ENCODE measurements at regions not wholly inside any gene's neighbourhood (a gene's known extent, or its start where the extent isn't known, plus 50 kb on each side); places are given as distances from the start of the nearest gene placed in this dataset.
"Not testable (repeated sequence)": the region's sequence is repeated elsewhere in the genome, so short reads cannot be mapped to it uniquely, and the experiment has no call there.

DNA sequence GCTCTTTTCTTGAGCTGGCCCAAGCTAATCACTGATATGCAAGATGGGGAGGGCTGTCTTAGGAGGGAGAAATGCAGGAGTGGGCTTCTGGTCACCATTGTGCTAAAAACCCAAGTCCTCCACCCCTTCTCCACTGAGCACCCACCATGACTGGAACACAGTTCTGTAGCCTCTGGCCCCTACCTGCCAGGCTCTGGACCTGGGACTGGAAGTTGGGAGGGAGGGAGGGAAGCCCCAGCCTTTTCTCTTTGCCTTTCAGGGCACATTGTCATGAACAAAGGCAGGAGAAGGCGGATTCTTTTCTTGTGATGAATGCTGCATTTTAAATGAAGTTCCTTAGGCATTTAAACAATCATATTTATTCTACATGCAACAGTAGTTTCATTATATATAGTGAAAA lies 559.1 kb upstream of the TRPC7 start:
- no peak for DNase-seq

DNA sequence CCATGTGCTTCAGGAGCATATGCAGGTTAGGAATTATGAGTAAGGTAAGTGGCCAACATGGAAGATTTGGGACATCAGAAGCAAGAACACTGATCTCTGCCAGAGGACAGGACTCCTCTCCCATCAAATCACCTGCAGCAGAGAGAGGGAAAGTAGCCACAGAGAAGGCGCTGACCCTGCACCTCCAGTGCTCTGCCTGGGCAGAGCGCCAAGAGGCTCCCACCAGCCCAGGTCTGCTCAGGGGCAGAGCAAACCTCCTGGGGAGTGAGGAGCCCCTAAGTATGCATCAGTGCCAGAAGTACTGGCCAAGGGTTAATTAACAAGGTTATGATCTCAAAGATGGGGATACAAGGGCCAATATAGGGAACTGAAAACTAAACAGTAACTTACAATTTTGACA lies 545.3 kb upstream of the TRPC7 start:
- DNase-seq: no peak

DNA sequence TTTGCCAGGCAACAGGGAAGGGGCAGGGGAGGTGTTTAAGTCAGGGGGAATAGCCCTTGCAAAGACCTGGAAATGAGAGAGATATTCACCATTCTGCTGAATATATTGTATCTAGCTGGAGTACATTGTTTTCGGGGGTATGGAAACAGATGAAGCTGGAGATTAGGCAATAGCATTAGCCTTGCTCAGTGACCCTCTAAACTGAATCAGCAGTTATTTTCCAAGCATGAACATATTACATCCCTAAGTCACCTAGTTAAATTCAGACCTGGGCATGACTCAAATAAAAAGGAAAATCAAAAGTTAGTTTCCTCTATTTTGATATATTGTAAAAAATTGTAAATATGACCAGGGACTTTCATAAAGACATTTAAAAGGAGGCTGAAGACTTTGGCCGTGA lies 544.6 kb upstream of the TRPC7 start:
- DNase-seq: no peak

DNA sequence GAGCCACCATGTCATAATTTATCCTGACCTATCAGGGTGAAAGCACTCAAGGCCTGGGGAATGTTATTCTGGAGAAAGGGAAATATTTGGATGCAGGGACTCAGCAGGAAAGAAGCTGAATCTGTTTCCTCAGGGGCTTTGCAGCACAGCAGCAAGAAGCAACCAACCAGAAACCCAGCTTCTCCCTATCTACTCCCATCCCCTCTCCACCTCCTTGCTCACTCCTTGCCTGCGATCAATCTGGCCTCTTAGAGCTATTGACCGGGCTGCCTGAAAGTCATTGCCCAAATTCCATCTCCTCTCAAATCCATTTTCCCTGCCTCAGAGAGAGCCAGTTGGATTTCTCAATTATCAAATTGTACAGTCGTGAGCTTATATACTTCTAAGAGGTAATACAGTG lies 542.0 kb upstream of the TRPC7 start:
- DNase-seq: no peak

DNA sequence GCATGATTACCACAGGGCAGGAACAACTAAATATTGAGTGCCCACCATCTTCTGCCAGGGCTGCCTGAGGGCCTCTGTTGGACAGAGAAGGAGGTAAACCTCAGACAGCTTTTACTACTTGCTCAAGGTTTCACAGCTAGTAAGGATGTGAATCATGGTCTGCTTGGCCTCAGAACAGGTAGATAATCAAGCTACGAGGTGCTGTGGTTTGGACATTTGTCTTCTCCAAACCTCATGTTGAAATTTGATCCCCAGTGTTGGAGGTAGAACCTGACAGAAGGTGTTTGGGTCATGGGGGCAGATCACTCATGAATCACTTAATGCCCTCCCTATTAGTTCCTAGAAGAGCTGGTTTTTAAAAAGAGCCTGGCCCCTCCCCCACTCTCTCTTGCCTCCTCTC lies 541.2 kb upstream of the TRPC7 start:
- DNase-seq: no peak

DNA sequence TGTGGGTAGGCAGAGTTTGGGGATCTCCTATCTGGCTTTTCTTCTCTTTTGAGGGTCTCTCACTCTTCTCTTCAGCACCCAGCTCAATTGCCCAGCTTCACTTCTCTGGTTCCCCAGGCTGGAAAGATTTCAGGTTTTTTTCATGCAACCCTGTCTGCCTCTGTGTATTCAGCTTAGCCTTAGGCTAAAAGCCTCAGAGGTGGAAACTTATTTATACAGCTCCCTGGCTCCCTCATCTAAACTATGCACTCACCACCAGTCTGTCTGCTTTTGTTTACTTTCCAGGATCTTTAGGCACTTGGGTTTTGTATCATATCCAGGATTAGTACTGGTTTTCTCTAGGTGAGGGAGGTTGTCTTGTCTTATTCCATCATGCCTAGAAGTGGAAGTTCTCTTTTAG lies 540.2 kb upstream of the TRPC7 start:
- DNase-seq: no peak

DNA sequence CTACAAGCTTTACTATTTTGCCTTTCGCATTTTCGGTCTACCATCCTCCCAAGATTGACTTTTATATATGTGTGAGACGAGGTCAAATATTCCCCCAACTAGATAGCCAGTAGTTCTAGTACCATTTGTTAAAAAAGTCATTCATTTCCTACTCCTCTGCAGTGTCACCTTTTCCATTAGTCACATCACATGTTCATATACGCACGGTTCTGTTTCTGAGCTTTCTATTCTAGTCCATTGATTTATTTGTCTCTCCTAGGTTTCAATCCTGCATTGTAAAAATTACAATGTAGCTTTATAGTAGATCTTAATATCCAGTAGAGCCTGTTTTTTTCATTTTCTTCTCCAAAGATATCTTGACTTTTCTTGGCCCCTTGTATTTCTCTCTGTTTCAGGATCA lies 528.7 kb upstream of the TRPC7 start:
- DNase-seq: no peak

DNA sequence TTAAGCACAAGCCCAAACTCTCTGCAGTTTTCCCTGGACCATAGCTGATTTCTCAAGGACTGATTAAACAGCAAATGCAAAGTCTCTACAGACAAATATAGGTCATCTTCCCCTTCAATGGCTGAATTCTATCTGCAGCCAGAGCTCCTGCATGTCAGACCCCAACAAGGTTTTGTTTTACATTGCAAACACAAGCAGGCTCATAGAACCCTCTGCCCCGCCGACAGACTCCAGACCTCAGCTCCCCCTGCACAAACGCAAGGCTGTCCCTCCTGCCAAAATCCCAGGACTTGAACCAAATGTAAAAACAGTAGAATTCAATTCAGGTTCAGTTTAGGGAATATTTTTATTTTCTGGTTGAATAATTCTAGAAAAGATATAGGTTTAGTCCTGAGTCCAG lies 526.7 kb upstream of the TRPC7 start:
- no peak for DNase-seq

DNA sequence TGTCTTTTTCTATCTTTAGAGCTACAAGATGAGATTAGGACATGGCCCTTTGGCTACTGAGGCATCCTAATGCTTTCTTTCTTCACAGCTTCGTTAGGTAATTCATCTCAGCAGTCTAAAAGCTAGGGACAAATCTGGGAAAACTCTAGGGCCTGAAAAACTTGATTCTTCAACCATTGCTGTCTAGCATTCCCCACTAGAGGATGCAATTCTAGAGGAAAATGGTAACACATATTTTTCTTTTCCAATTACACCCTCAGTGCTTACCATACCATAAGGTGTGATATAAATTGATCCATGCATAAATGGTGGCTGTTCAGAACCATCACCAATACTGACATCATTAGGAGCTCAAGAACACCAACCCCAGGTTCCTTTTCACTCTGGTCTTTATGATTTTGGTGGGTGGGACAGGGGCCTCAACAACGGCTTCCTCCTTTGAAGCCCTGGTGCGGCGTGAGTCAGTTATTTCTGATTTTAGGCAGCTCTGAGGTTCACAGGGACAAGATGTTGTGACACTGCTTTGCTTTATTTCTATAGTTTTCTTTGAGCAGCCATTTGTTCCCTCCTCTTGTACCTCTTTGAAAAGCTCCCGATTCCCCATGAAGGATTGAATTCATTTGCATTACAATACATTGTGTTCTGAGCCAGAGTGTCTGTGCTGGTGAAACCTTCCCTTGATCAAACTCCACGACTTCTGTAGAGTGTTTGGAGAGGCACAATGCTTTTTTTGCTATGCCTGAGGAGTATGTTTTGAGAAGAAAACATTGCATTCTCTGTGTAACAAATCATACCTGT lies 526.0 kb upstream of the TRPC7 start:
- no peak for DNase-seq

DNA sequence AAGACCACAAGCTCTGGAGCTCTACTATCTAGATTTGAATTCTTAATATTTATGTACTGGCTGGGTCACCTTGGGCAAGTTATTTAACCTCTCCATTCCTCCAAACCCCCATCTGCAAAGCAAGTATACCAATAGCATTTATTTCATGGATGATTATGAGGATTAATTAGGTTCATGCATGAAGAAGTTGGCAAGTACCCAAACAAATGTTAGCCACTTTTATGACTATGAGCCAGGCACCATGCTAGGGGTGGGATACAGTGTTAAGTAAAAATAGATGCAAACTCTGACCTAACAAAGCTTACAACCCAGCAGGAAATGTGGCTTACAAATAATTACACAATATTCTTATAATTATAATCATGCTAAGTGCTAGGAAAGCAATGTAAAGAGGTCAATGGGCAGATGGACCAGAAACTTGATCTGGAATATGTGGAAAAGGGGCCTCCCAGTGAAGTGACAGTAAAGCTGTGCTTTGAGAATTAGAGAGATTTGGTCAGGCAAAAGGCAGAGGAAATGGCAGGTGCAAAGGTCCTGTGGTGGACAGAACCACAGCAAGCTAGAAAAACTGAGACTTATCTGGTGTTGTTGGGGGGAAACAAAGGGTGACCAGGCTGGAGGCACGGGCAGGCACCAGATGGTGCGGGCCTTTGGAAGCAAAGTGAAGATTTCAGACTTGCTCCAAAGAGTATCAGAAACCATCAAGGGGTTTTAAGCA lies 525.2 kb upstream of the TRPC7 start:
- DNase-seq: no peak

DNA sequence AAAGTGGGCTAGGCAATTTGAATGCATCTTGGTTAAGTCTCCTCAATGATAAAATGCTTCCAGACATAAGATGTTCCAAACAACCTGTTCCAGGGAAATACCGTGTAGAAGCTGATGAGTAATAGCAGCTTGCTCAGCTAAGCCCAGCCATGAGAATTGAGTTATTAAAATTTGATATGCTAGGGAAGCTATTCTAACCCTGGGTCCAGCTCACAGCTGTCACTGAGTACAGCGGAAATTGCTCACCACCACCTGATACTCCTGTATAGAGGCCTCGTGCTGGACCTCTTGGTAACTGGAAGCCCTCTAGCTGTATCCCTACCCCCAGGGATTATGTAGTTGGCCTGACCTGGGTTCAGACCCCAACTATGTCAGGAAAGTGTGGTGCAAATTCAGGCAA lies 521.3 kb upstream of the TRPC7 start:
- no peak for DNase-seq

DNA sequence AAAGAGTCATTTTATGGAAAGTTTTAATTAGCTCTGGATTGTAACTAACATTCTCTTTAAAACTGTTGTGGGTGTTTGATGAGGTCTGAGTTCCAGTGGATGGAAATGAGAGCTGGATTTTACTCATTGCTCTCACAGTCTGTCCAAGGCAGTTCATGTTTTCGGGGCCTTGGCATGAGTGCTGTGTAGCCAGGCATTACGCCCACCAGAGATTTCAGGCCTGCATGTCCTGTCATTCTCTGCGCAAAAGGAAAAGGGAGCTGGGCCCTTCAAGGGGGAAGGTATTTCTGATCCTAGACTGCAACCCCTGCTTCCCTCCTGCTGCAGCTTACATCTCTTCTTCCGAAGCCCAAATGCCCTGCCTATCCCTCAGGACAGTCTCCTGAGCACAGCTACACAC lies 499.6 kb upstream of the TRPC7 start:
- DNase-seq: no peak

DNA sequence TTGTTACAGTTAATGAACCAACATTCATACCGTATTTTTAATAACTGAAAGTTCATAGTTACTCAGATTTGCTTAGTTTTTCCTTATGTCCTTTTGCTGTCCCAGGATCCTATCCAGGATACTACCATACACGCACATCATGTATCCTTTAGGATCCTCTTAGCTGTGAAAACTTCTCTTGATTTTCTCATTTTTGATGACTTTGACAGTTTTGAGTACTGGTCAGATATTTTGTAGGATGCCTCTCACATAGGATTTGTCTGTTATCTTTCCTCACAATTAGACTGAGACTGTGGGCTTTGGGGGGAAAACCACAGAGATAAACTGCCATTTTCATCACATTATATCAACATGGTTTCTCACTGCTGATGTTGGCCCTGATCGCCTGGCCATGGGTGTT lies 491.3 kb upstream of the TRPC7 start:
- no peak for DNase-seq

DNA sequence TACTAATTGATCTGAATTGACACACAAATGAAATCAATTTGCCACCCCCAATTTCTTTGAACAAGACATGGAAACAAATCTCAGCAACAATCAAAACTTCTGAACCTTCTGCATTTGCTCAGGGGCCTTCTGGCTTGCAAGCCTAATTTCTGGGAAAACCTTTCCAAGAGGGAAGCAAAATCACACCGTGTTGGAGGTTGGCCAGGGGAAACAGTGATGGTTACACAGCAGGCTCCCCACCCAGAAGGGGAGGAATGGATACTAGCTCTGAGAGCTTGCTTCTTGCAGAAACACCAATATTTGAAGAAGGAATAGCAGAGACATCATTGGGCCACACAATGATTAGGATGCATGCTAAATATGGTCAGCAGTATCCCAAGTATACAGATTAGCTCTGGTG lies 488.6 kb upstream of the TRPC7 start:
- no peak for DNase-seq

DNA sequence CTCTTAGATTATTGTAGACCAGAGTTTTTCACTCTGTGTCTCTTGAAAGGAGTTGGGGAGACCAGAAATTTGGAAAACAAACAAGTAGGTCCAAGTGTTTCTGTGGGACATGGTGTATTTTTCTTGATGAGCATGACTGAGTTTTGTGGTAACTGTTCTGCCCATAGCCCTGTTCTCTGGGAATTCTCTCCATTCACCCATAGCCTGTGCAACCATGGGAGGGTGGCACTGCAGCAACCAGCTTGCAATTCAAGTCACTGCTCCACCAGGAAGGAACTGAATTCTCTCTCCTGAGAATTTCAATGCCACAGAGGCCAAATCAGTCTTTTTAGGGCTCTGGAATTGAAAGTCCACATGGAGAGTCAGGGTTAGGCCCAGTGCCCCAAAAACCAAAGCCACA lies 475.3 kb upstream of the TRPC7 start:
- DNase-seq: no peak

DNA sequence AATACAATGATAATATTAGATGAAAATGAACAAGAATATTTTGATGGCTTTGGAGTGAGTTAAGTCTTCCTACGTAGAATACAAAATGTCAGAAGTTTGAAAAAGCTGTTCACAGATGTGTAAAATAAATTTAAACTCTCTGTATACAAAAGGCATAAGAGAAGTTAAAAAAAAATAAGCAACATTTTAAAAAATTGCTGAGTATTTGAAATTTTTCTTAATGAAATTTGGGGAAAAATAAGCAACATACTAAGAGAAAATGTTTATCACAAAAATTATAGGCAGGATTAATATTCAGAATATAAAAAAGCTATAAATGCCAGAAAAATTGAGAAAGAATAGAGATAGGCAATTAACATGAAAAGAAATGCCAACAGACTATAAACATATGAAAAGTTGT lies 470.7 kb upstream of the TRPC7 start:
- DNase-seq: no peak

DNA sequence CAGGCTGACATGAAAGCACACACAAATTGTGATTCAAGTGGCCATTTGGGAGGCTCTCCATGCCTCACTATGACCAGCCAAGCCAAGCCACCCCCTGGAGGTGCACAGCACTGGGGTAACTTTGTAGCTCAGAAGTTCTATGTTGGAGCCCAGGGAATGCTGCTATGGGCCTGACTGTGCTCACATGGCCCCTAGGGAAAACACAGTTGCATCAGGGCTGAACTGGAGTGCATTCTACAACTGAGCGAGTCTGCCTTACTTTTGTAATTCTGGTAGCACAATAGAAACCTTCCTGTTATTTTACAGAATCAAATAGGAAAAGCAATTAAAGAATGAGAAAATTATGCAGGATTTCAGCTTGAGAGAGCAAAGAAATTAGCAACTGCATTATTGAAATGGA lies 455.5 kb upstream of the TRPC7 start:
- DNase-seq: no peak

DNA sequence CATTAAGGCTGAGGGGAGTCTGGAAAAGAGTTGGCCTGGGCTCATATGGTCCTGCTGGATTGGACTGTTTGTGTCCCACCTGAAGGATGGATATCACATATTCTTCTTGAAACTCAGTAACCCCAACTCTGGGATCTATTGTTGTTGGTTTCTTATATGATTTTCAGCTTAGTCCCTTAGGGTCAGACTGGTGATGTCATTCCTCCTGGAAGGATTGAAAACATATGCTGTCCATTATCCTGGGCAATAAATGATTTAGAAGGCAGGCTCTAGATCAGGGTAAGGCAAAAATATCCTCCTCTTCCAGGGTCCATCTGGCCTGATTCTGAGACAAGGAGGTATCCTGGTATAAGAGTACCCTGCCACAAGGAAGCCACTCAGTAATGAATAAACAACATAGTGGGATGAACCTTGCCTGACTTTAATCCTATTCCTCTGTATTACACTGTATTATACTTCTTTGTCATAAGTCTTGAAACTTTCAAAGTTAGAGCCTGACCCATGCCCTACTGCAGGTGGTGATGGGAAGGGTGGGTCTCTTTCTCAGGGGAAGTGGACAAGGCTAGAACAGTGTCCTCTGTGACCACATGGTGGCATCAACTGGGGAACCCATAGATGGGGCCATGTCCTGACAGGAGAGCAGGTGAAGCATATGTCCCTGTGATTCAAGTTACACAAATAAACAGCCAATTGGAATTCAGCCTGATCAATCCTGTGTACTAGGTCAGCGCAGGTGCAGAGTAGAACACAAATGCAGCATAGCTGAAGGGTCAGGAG lies 454.4 kb upstream of the TRPC7 start:
- DNase-seq: no peak

DNA sequence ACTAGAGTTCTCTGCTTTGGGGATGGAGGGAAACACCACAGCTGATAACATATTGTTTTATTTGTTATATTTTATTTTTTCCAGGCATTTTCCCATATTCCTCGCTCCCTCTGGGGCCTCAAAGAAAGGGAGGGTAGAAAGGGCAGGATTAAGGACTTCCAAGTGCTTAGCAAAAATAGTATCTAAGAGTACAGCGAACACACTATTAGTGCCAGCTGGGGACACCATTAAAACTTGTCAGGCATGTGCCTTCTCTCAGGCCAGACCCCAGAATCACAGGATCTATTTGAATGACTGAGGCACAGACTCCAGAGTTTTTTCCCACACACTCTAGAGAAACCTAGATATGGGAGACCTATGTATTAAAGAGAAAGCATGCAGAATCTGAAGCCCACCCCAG lies 451.0 kb upstream of the TRPC7 start:
- DNase-seq: no peak

DNA sequence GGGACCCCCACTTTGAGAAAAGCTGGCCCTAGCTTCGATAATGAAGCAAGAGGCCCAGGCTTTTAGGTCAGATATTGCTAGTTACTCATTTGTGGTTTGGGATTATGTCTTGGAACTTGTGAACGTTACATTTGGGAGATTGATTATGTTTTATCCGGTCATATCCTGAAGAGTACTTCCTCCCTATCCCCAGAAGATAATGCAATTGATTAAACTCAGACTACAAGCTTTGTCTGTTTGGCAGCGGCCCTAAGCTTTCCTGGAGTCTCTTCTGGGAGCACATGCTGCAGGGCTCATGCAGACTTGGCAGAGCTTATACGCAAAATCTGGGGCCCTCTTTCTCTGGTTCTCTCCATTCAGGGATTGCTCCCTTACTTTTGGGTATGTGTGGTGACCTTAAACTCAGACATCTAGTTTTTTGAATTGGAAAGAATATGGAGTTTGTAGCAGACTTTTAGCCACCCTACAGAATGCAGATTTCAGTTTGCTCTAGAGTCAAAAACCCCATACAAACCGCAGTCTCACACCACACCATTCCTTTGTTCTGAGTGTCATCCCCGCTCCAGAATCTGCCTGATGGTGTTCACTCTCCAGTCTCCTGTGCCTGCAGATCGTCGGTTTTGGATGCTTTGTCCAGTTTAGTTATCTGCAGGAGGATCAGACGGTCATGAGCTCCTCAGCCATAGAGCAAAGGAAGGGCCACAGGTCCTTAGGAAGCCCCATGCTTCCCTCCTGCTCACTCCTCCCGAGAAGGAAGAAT lies 449.5 kb upstream of the TRPC7 start:
- no peak for DNase-seq

DNA sequence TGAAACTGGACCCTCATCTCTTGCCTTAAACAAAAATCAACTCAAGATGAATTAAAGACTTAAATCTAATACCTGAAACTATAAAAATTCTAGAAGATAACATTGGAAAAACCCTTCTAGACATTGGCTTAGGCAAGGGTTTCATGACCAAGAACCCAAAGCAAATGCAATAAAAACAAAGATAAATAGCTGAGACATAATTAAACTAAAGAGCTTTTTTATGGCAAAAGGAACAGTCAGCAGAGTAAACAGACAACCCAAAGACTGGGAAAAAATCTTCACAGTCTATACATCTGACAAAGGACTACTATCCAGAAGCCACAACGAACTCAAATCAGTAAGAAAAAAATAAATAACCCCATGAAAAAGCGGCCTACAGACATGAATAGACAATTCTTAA lies 446.9 kb upstream of the TRPC7 start:
- DNase-seq: not testable (repeated sequence)

DNA sequence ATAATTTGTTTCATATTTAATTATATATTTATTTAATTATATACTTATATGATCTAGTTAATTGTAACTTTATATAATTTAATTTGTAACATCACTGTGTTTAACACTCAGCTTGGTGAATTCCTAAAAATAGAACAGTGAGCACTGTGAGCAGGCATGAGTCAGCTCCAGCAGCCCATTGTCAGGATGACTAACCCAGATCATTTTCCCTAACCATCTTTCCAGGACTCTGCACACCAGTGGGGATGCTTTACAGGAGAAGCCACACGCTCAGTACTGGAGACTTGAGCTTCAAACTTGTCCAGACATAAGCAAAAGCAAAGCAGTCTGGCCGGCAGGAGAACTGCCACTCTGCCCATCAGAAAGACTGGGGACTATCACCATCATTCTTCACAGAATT lies 446.2 kb upstream of the TRPC7 start:
- no peak for DNase-seq

DNA sequence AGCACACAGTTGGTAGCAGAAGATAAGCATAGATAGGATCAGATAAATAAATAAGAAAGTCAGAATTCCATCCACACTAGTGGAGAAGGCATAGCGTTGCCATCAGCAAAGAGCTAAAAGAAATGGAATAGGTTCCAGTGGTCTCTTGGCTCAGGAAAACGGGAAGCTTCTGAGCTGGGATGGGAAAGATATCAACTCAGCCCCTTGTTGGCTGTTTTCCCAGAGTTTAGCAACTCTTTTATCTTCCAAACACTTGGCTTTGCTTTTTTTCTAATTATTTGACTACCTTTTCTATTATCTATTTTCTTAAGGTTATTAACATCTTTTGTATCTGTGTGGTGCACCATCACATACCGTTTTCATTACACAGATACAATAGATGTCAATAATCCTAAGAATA lies 445.7 kb upstream of the TRPC7 start:
- DNase-seq: no peak

Measured in AML-193 (cell line).